PC-3 (cell line): ENCODE measurements at regions not wholly inside any gene's neighbourhood (a gene's known extent, or its start where the extent isn't known, plus 50 kb on each side); places are given as distances from the start of the nearest gene placed in this dataset.

Experiments
- ATAC-seq: fragments of 200-7000 bp; cut with Tn5 transposase; 2 replicates; pipeline ENCODE4 v1.9.1; 2020; ENCODE audit warnings: mild to moderate bottlenecking, moderate library complexity
- BruUV-seq: library from RNA; stranded (reverse); fragments of 400-500 nt; replicated peaks from 2 replicates; lab custom pipeline; 2021; lab: Mats Ljungman, UMichigan
- CTCF ChIA-PET: fragments of 300-600 bp; sonication (Branson Sonifier 250); formaldehyde crosslinking; loops from one replicate; lab custom pipeline; 2022; ENCODE audit warnings: antibody characterized with exemption; lab: Charles Lee
- POLR2A ChIA-PET: fragments of 300-600 bp; sonication (Branson Sonifier 250); formaldehyde crosslinking; loops from one replicate; lab custom pipeline; 2022; ENCODE audit warnings: antibody characterized with exemption; ENCODE audit not compliant: unreplicated experiment; lab: Charles Lee
- DNase-seq: peaks from one replicate; pipeline ENCODE4 v3.0.0-alpha.2; 2015
- H2AFZ ChIP-seq: fragments of 300-600 bp; sonication (generic); 2 replicates; pipeline ENCODE4 v1.6.0; 2016; ENCODE audit warnings: antibody characterized with exemption, low read length
- H3F3A ChIP-seq: fragments of 300-600 bp; sonication (generic); one replicate; pipeline ENCODE4 v1.6.0; 2017; ENCODE audit warnings: antibody characterized with exemption, low read length, control low read depth, mild to moderate bottlenecking; ENCODE audit not compliant: unreplicated experiment
- H3K27ac ChIP-seq: fragments of 300-600 bp; sonication (generic); 2 replicates; pipeline ENCODE4 v1.5.1; 2016; ENCODE audit warnings: mild to moderate bottlenecking, low read length
- H3K27me3 ChIP-seq: fragments of 300-600 bp; sonication (generic); 2 replicates; pipeline ENCODE4 v1.6.1; 2016; ENCODE audit warnings: low read length, mixed read lengths
- H3K36me3 ChIP-seq: fragments of 300-600 bp; sonication (generic); 2 replicates; pipeline ENCODE4 v1.6.1; 2016; ENCODE audit warnings: low read depth, mixed run types, low read length, mixed read lengths
- H3K4me1 ChIP-seq: fragments of 300-600 bp; sonication (generic); 2 replicates; pipeline ENCODE4 v1.5.1; 2016; ENCODE audit warnings: low read length; ENCODE audit not compliant: insufficient read depth
- H3K4me2 ChIP-seq: fragments of 300-600 bp; sonication (generic); 2 replicates; pipeline ENCODE4 v1.6.0; 2016; ENCODE audit warnings: low read length
- H3K4me3 ChIP-seq: fragments of 300-600 bp; sonication (generic); 2 replicates; pipeline ENCODE4 v1.5.1; 2016; ENCODE audit warnings: mild to moderate bottlenecking, low read length, mixed read lengths
- H3K79me2 ChIP-seq: fragments of 300-600 bp; sonication (generic); 2 replicates; pipeline ENCODE4 v1.6.1; 2017; ENCODE audit warnings: low read length, mixed read lengths
- H3K9ac ChIP-seq: fragments of 300-600 bp; sonication (generic); 2 replicates; pipeline ENCODE4 v1.6.0; 2016; ENCODE audit warnings: mild to moderate bottlenecking, low read length
- H3K9me2 ChIP-seq: fragments of 300-600 bp; sonication (generic); replicated peaks from 2 replicates; pipeline ENCODE4 v1.6.1; 2016; ENCODE audit warnings: mixed run types, low read length, mixed read lengths
- H3K9me3 ChIP-seq: fragments of 300-600 bp; sonication (generic); 2 replicates; pipeline ENCODE4 v1.6.1; 2016; ENCODE audit warnings: low read length, mixed read lengths
- H4K20me1 ChIP-seq: fragments of 300-600 bp; sonication (generic); 2 replicates; pipeline ENCODE4 v1.6.1; 2016; ENCODE audit warnings: low read length, mixed read lengths
- CTCF ChIP-seq: fragments of 300-600 bp; sonication (generic); conservative IDR thresholded peaks from 2 replicates; pipeline ENCODE4 v1.5.1; 2017; ENCODE audit warnings: antibody characterized with exemption, low read depth, mild to moderate bottlenecking, low read length
- EZH2 ChIP-seq: fragments of 300-600 bp; sonication (generic); IDR thresholded peaks from one replicate; pipeline ENCODE4 v1.6.1; 2017; ENCODE audit warnings: antibody characterized with exemption, mild to moderate bottlenecking, low read length; ENCODE audit not compliant: unreplicated experiment
- EZH2phosphoT487 ChIP-seq: fragments of 300-600 bp; sonication (generic); IDR thresholded peaks from 2 replicates; pipeline ENCODE4 v1.6.1; 2018; ENCODE audit warnings: mild to moderate bottlenecking, antibody characterized with exemption, low read length, borderline replicate concordance
- intact Hi-C: fragments of 100-400 bp; cut with micrococcal nuclease; formaldehyde crosslinking; loops from 2 replicates; pipeline ENCODE4 v1.9.0; 2023

GRCh38 chr9:29875547-29875946, 2302.3 kb upstream of the C9orf72 start:
- Histone ChIP-seq H3K36me3 (no peaks in the 10 kb centered on the region), H3K4me2 (no peak overlapping the region), H3K4me1 (no peaks in the 10 kb centered on the region), H4K20me1 (no peaks in the 10 kb centered on the region), H3F3A (no peaks in the 10 kb centered on the region), H3K9me2 (no peaks in the 10 kb centered on the region), H3K27me3 (no peaks in the 10 kb centered on the region), H3K9me3 (no peaks in the 10 kb centered on the region), H2AFZ (no peak overlapping the region), H3K27ac (no peak overlapping the region), H3K9ac (no peak overlapping the region), H3K4me3 (no peak overlapping the region), H3K79me2 (no peaks in the 10 kb centered on the region)
- no TSS peak for BruUV-seq
- DNase-seq, result no peak
- POLR2A ChIA-PET, result no interaction called here
- no peak for ATAC-seq
- CTCF ChIA-PET, result no interaction called here
- intact Hi-C loops, result no loop called here
- no peak for TF ChIP-seq CTCF
- no peak for TF ChIP-seq EZH2phosphoT487
- no peak for TF ChIP-seq EZH2

- Histone ChIP-seq H3K79me2 (no peaks in the 10 kb centered on the region), H3K9ac (no peak overlapping the region), H2AFZ (no peak overlapping the region), H3K36me3 (no peaks in the 10 kb centered on the region), H3K4me3 (no peak overlapping the region), H3K27me3 (no peaks in the 10 kb centered on the region), H4K20me1 (no peaks in the 10 kb centered on the region), H3F3A (no peaks in the 10 kb centered on the region), H3K27ac (no peak overlapping the region), H3K4me1 (no peaks in the 10 kb centered on the region), H3K9me2 (no peaks in the 10 kb centered on the region), H3K9me3 (no peaks in the 10 kb centered on the region), H3K4me2 (no peak overlapping the region)
- ATAC-seq, result no peak
- CTCF ChIA-PET, result no interaction called here
- intact Hi-C loops, result no loop called here
- no TSS peak for BruUV-seq
- no peak for TF ChIP-seq EZH2phosphoT487
- TF ChIP-seq CTCF, result no peak
- no peak for TF ChIP-seq EZH2
- DNase-seq, result no peak
- POLR2A ChIA-PET, result no interaction called here
These were observed 2309.5 kb upstream of the C9orf72 start for GRCh38 chr9:29882767-29883166.

DNA sequence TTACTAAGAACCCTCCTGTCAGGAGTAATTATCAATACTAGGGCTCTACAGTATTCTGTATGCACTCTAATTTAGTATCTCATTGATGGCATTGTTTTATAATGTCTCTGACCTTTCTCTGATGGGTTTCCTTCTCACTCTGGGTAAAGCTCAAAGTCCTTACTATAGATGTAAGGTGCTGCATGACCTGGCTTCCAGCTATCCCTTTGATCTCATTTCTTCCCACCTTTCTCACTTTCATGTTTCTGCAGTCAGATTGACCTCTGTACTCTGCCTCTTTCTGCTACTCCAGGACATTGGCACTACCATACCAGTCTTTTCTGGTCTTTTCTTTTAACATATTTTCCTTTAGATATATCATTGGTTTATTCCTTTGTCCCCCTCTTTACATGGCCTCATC, 2332.8 kb upstream of the C9orf72 start:
- Histone ChIP-seq H3K4me3 (no peak overlapping the region), H3K9me3 (no peaks in the 10 kb centered on the region), H3K4me1 (no peaks in the 10 kb centered on the region), H3K9me2 (no peaks in the 10 kb centered on the region), H3F3A (no peaks in the 10 kb centered on the region), H2AFZ (no peak overlapping the region), H3K36me3 (no peaks in the 10 kb centered on the region), H3K79me2 (no peaks in the 10 kb centered on the region), H4K20me1 (no peaks in the 10 kb centered on the region), H3K27me3 (no peaks in the 10 kb centered on the region), H3K27ac (no peak overlapping the region), H3K4me2 (no peak overlapping the region), H3K9ac (no peak overlapping the region)
- no TSS peak for BruUV-seq
- intact Hi-C loops, result no loop called here
- ATAC-seq (no peak), DNase-seq (no peak)
- POLR2A ChIA-PET, result no interaction called here
- no peak for TF ChIP-seq CTCF
- no peak for TF ChIP-seq EZH2
- no peak for TF ChIP-seq EZH2phosphoT487
- CTCF ChIA-PET, result no interaction called here
